ENCODE measurements at regions not wholly inside any gene's neighbourhood (a gene's known extent, or its start where the extent isn't known, plus 50 kb on each side); places are given as distances from the start of the nearest gene placed in this dataset.

DNA sequence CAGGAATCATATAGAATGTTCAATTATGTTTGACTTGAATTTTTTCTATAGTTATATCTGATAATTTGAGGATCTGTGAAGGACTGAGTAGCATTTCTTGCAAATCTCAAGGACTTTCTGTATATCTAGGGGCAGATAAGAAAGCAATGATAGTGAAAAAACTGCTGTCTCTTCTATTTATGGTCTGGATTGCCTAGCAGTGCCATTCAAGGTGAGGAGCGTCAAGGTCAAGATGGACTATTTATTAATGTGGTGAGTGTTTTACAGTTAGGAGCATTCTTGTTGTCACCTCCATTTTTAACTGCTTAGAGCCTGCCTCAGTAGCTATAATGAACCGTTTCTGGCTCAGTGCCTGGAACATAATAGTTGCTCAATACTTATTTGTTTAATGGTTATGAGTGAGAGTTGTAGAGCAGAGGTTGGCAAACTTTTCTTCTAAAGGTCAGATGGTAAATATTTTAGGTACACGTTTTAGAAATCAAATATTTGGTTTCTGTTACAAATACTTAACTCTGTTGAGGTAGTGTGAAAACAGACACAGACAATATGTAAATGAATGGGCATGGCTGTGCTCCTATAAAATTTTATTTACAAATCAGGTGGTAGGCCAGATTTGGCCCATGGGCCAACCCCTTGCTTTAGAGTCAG, 523.2 kb upstream of the IGFBP7 start:
- no peak for TF ChIP-seq EZH2 (IDR thresholded peaks at IDR 0.05; ENCODE audit: borderline replicate concordance, low read length)
- TF ChIP-seq CTCF (IDR thresholded peaks at IDR 0.05; ENCODE audit: low read length), result no peak
- Histone ChIP-seq H3K9ac (ENCODE audit: low read length) (no peak overlapping the region), H3K9me3 (ENCODE audit: low read length) (no peaks in the 10 kb centered on the region), H3K27me3 (ENCODE audit: insufficient read depth, low read length) (no peaks in the 10 kb centered on the region), H3K27ac (ENCODE audit: low read depth, low read length, poor library complexity, severe bottlenecking) (no peak overlapping the region), H3K4me2 (ENCODE audit: low read length) (no peak overlapping the region), H3K4me1 (ENCODE audit: insufficient read depth, low read length, severe bottlenecking) (no peaks in the 10 kb centered on the region), H3K4me3 (ENCODE audit: low read depth, low read length, poor library complexity, severe bottlenecking) (no peak overlapping the region), H3K9me2 (ENCODE audit: low read depth, low read length) (no peaks in the 10 kb centered on the region), H3K79me2 (ENCODE audit: insufficient read depth, low read length) (no peaks in the 10 kb centered on the region), H3F3A (ENCODE audit: insufficient read depth, low read length) (no peaks in the 10 kb centered on the region), H4K20me1 (ENCODE audit: insufficient read depth, low read length) (no peaks in the 10 kb centered on the region), H2AFZ (ENCODE audit: low read length) (no peak overlapping the region), H3K36me3 (ENCODE audit: insufficient read depth, low read length) (no peaks in the 10 kb centered on the region)

DNA sequence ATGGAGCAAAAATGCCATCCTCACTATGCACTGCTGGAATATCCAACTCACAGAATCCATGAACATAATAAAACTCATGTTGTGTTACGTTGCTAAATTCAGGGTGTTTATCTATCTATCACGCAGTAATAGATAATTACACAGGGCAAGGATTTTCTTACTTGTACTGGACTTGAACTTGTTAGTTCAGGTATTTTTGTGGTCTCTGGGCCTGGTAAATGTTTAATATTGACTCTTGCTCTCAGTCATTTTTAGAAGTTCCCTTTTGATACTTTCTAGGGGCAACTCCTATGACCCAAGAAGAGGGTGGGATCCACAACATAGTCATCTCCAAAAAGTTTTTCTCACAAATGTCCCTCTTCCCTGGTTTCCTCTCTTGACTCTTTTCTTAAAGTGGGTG, 522.4 kb upstream of the IGFBP7 start:
- Histone ChIP-seq H4K20me1 (ENCODE audit: insufficient read depth, low read length) (no peaks in the 10 kb centered on the region), H3F3A (ENCODE audit: insufficient read depth, low read length) (no peaks in the 10 kb centered on the region), H3K4me3 (ENCODE audit: low read depth, low read length, poor library complexity, severe bottlenecking) (no peak overlapping the region), H3K27ac (ENCODE audit: low read depth, low read length, poor library complexity, severe bottlenecking) (no peak overlapping the region), H3K4me2 (ENCODE audit: low read length) (no peak overlapping the region), H2AFZ (ENCODE audit: low read length) (no peak overlapping the region), H3K9ac (ENCODE audit: low read length) (no peak overlapping the region), H3K36me3 (ENCODE audit: insufficient read depth, low read length) (no peaks in the 10 kb centered on the region), H3K9me3 (ENCODE audit: low read length) (no peaks in the 10 kb centered on the region), H3K9me2 (ENCODE audit: low read depth, low read length) (no peaks in the 10 kb centered on the region), H3K27me3 (ENCODE audit: insufficient read depth, low read length) (no peaks in the 10 kb centered on the region), H3K4me1 (ENCODE audit: insufficient read depth, low read length, severe bottlenecking) (no peaks in the 10 kb centered on the region), H3K79me2 (ENCODE audit: insufficient read depth, low read length) (no peaks in the 10 kb centered on the region)
- no peak for TF ChIP-seq EZH2 (IDR thresholded peaks at IDR 0.05; ENCODE audit: borderline replicate concordance, low read length)
- no peak for TF ChIP-seq CTCF (IDR thresholded peaks at IDR 0.05; ENCODE audit: low read length)

GRCh38 chr4:57631147-57631546, 521.0 kb upstream of the IGFBP7 start:
- TF ChIP-seq EZH2 (IDR thresholded peaks at IDR 0.05; ENCODE audit: borderline replicate concordance, low read length) (no peak), CTCF (IDR thresholded peaks at IDR 0.05; ENCODE audit: low read length) (no peak)
- Histone ChIP-seq H3K9me2 (ENCODE audit: low read depth, low read length) (no peaks in the 10 kb centered on the region), H3K4me3 (ENCODE audit: low read depth, low read length, poor library complexity, severe bottlenecking) (no peak overlapping the region), H3K4me1 (ENCODE audit: insufficient read depth, low read length, severe bottlenecking) (no peaks in the 10 kb centered on the region), H3K9ac (ENCODE audit: low read length) (no peak overlapping the region), H3K4me2 (ENCODE audit: low read length) (no peak overlapping the region), H3K27me3 (ENCODE audit: insufficient read depth, low read length) (no peaks in the 10 kb centered on the region), H3K79me2 (ENCODE audit: insufficient read depth, low read length) (no peaks in the 10 kb centered on the region), H2AFZ (ENCODE audit: low read length) (no peak overlapping the region), H3K9me3 (ENCODE audit: low read length) (no peaks in the 10 kb centered on the region), H3K36me3 (ENCODE audit: insufficient read depth, low read length) (no peaks in the 10 kb centered on the region), H3F3A (ENCODE audit: insufficient read depth, low read length) (no peaks in the 10 kb centered on the region), H4K20me1 (ENCODE audit: insufficient read depth, low read length) (no peaks in the 10 kb centered on the region), H3K27ac (ENCODE audit: low read depth, low read length, poor library complexity, severe bottlenecking) (no peak overlapping the region)

Data from OCI-LY1 (cell line).